Transverse colon (tissue), 4 donors: ENCODE measurements at regions not wholly inside any gene's neighbourhood (a gene's known extent, or its start where the extent isn't known, plus 50 kb on each side); places are given as distances from the start of the nearest gene placed in this dataset.

ENCODE experiments used
- EP300 ChIP-seq: sonication (generic); formaldehyde crosslinking; IDR thresholded peaks from one replicate; pipeline ENCODE4 v1.6.1; 2017; ENCODE audit warnings: antibody characterized with exemption, low read depth
- POLR2A ChIP-seq: fragments of 450-650 bp; IDR thresholded peaks from one replicate; pipeline ENCODE4 v1.6.1; 2016; ENCODE audit warnings: antibody characterized with exemption, mild to moderate bottlenecking, moderate library complexity
- POLR2AphosphoS5 ChIP-seq, 3 donors: sonication (generic); formaldehyde crosslinking; IDR thresholded peaks; one replicate each; pipeline ENCODE4 v1.6.1; 2016; ENCODE audit warnings: antibody characterized with exemption in 3 of 3
- TF ChIP-seq, protein P1 (sequence below), 5 experiments: fragments of 200-600 bp in 3 of 5; fragments of 450-650 bp in 2 of 5; sonication (generic) in 3 of 5; IDR thresholded peaks; 1 replicate in 2 of 5; 2 replicates in 3 of 5; pipeline ENCODE4 v1.5.1; 2016 to 2017; ENCODE audit warnings: antibody characterized with exemption in 5 of 5, inconsistent platforms in 3 of 5, mild to moderate bottlenecking in 2 of 5, moderate library complexity in 1 of 5

DNA sequence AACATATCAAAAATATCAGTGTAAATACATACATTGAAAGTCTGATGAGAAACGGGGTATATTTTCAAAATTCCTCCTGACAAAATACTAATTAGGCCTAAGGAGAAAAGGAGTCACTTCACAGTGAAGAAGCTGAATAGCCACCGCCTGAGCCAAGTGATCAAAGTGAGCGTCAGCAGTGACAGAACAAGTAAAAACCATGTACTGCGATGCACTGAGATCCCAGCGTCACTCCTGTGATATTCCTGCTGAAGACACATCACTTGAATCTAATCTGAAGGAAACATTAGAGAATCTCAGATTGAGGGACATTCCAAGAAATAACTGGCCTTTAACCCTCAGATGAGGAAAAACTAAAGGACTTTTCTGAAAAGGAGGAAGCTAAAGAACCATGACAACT lies 285.3 kb downstream of the EN1 start:
- TF ChIP-seq, protein P1, sequence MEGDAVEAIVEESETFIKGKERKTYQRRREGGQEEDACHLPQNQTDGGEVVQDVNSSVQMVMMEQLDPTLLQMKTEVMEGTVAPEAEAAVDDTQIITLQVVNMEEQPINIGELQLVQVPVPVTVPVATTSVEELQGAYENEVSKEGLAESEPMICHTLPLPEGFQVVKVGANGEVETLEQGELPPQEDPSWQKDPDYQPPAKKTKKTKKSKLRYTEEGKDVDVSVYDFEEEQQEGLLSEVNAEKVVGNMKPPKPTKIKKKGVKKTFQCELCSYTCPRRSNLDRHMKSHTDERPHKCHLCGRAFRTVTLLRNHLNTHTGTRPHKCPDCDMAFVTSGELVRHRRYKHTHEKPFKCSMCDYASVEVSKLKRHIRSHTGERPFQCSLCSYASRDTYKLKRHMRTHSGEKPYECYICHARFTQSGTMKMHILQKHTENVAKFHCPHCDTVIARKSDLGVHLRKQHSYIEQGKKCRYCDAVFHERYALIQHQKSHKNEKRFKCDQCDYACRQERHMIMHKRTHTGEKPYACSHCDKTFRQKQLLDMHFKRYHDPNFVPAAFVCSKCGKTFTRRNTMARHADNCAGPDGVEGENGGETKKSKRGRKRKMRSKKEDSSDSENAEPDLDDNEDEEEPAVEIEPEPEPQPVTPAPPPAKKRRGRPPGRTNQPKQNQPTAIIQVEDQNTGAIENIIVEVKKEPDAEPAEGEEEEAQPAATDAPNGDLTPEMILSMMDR (IDR thresholded peaks at IDR 0.05) = no peak
- TF ChIP-seq POLR2A (no peak), POLR2AphosphoS5 (IDR thresholded peaks at IDR 0.05) (no peak), EP300 (no peak)
